AG10803 (cell line): ENCODE measurements at regions not wholly inside any gene's neighbourhood (a gene's known extent, or its start where the extent isn't known, plus 50 kb on each side); places are given as distances from the start of the nearest gene placed in this dataset.
A peak's percentile ranks its signal among the peaks of the same experiment; 100 is the strongest.
"Not testable (repeated sequence)": the region's sequence is repeated elsewhere in the genome, so short reads cannot be mapped to it uniquely, and the experiment has no call there.

Experiments
- DNase-seq: peaks from one replicate; pipeline ENCODE4 v3.0.0; 2010; ENCODE audit warnings: low read depth
- H3K4me3 ChIP-seq: 2 replicates; pipeline ENCODE4 v1.5.1; 2011; ENCODE audit warnings: mild to moderate bottlenecking, low read length, control low read depth
- CTCF ChIP-seq: conservative IDR thresholded peaks from 2 replicates; pipeline ENCODE4 v1.5.1; 2011; ENCODE audit warnings: mild to moderate bottlenecking, low read length, control low read depth, inconsistent platforms

- H3K4me3 ChIP-seq: no peak overlapping the region
- TF ChIP-seq CTCF: no peak
- peak; percentile 82 for DNase-seq
Observed at GRCh38 chr2:237209885-237210284, 124.2 kb downstream of the COPS8 start.

DNA sequence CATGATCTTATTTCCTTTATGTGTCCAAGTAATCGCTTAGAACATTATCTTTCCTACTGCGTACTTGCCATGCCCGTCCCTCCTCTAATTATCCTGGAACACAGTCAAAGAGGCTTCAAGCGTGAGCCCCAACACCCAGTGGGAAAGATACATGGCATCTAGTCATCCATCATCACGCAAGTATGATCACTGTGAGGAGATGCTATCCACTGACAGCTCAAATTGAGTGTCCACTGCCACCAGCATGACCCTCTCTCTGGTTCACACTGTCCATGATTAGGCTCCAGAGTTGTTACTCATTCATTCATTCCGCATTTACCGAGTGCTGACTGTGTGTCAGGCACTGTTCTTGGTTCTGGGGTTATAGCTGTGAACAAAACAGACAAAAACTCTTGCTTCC lies 124.6 kb downstream of the COPS8 start:
- TF ChIP-seq CTCF: no peak
- no peak overlapping the region for H3K4me3 ChIP-seq
- DNase-seq: no peak

DNA sequence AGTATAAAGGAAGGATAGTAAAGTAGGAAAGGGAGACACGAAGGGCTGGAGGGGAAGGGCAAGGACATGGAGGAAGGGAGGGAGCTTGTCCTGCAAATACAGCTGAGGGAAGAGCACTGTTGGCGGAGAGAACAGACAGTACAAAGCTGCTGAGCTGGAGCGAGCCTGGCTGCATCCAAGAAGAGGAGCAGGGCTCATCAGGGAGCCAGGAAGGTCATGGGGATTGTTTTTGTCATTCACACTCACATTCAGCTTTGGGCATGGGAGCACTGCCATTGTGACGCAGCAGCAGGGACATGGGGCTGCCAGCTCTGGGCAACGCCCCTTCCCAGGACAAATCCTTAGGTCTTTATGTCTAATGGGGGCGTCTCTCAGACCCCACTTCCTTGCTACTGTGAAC lies 125.1 kb downstream of the COPS8 start:
- H3K4me3 ChIP-seq: no peak overlapping the region
- no peak for DNase-seq
- no peak for TF ChIP-seq CTCF

- not testable (repeated sequence) for H3K4me3 ChIP-seq, DNase-seq
Observed at GRCh38 chr2:237212356-237213279, 126.9 kb downstream of the COPS8 start.

GRCh38 chr2:237213315-237214022 lies 127.8 kb downstream of the COPS8 start:
- no peak overlapping the region for H3K4me3 ChIP-seq
- peak; percentile 96 for DNase-seq
- no peak for TF ChIP-seq CTCF

DNA sequence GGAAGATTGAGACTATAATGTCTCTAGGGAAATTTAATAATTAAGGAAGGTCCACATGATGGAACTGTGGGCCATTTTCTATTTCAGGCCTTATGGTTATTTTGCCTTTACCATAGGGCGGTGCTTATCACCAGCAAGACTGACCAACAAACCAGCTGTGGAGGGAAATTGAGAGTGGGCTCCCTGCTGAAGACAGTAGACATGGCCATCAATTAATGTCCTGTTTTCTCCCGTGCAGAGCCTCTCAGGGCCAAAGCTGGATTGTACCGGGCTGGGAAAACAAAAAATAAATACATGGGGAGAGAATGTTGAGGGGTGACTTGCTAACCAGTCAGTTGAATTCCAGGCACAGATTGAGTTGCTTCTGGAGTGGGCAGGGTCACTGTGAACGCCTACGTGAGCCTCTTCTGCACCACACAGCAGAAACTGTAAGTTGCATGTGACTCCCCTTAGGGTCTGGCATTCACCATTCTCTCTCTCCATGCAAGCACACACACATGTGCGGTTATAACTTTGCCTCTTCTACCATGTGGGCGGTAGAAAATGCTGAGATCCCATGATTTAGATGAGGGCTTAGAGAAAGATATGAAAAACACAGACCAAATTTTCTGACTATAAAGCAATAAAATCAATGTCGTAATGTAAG lies 128.5 kb downstream of the COPS8 start:
- H3K4me3 ChIP-seq: no peak overlapping the region
- no peak for TF ChIP-seq CTCF
- DNase-seq: peak; percentile 84

GRCh38 chr2:237214963-237215362 lies 129.3 kb downstream of the COPS8 start:
- no peak for DNase-seq
- no peak overlapping the region for H3K4me3 ChIP-seq
- TF ChIP-seq CTCF: no peak
